H1 (cell line): ENCODE measurements at regions not wholly inside any gene's neighbourhood (a gene's known extent, or its start where the extent isn't known, plus 50 kb on each side); places are given as distances from the start of the nearest gene placed in this dataset.

ENCODE experiments used
- SAP30 ChIP-seq: fragments of 300-600 bp; sonication (generic); IDR thresholded peaks from 2 replicates; pipeline ENCODE4 v1.7.1; 2012; ENCODE audit warnings: low read length, moderate library complexity, mild to moderate bottlenecking, inconsistent platforms; ENCODE audit not compliant: insufficient read depth, insufficient replicate concordance

DNA sequence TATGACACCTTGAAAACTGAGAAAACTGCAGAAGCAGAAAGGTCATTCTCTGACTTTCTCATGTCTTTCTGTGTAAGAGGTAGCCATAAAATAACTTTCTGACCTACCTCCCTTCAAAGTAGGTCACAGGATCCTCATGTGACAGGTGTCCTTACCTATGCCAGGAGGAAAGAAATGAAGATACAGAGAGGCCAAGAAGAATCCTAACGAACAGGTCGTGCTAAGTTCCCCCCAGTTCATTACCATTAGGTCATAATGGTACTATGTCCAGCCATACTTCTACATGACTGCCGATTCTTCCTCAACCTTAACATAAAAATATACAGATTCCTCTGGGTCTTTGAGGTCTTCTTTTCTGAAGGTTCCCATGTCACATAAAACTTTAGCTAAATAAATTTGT, 118.6 kb downstream of the FOXB1 start (continued):
- TF ChIP-seq SAP30 = no peak
